ENCODE measurements at regions not wholly inside any gene's neighbourhood (a gene's known extent, or its start where the extent isn't known, plus 50 kb on each side); places are given as distances from the start of the nearest gene placed in this dataset.
A peak's percentile ranks its signal among the peaks of the same experiment; 100 is the strongest.

DNA sequence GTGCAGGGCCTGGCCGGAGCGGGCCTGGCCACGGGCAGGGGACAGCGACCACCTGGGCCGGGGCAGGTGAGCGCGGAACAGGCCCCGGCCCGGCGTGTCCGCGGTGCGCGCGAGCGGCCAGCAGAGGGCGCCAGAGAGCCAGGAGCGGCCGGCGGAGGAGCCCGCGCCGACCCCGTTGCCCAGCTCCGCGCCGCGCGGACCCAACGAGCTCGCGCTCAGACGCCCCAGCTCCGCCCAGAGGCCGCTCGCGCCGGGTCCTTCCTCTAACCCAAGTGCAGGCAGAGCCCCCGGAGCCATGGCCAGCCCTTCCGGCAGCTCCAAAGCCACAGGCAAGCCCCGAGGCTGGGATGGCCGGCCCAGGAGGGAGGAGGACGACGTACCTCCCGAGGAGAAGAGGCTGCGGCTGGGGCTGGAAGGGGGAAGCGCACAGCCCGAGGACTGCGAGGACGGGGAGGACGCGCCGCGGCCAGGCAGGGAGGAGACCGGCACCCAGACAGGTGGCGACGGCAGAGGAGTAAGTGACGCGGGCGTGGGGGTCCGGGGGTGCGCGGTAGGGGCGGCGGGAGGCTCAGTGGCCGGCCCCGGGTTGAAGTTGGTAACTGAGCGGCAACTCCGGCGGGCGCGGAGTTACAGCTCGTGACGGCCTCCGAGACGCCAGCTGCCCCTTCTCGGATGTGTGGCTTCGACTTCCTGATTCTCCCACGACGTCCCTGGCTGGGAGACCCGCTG, 88.1 kb downstream of the DEFB131A start (continued):
- peak; percentile 59 to 80 for TF ChIP-seq RAD21 (IDR thresholded peaks at IDR 0.05 in 1 of 2, conservative IDR thresholded peaks at IDR 0.05 in 1 of 2; ENCODE audit: low read depth in 2 of 2, low read length in 2 of 2)
- TF ChIP-seq, protein P1, sequence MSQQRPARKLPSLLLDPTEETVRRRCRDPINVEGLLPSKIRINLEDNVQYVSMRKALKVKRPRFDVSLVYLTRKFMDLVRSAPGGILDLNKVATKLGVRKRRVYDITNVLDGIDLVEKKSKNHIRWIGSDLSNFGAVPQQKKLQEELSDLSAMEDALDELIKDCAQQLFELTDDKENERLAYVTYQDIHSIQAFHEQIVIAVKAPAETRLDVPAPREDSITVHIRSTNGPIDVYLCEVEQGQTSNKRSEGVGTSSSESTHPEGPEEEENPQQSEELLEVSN (IDR thresholded peaks at IDR 0.05), result peak; percentile 63; the same call in 1 of the 2 replicates

Measured in H1 (cell line).